Suprapubic skin (tissue), 4 donors: ENCODE measurements at regions not wholly inside any gene's neighbourhood (a gene's known extent, or its start where the extent isn't known, plus 50 kb on each side); places are given as distances from the start of the nearest gene placed in this dataset.

Source experiments
- EP300 ChIP-seq: sonication (generic); formaldehyde crosslinking; IDR thresholded peaks from one replicate; pipeline ENCODE4 v1.6.1; 2017; ENCODE audit warnings: antibody characterized with exemption
- POLR2A ChIP-seq, 2 donors: fragments of 450-650 bp; IDR thresholded peaks; one replicate each; pipeline ENCODE4 v1.6.1; 2017; ENCODE audit warnings: antibody characterized with exemption in 2 of 2, mild to moderate bottlenecking in 2 of 2, moderate library complexity in 2 of 2
- POLR2AphosphoS5 ChIP-seq, 3 donors: sonication (generic); formaldehyde crosslinking; IDR thresholded peaks; one replicate each; pipeline ENCODE4 v1.6.1; 2017; ENCODE audit warnings: antibody characterized with exemption in 3 of 3
- TF ChIP-seq, protein P1 (sequence below), 2 donors: fragments of 200-600 bp in 1 of 2; fragments of 450-650 bp in 1 of 2; sonication (generic) in 1 of 2; IDR thresholded peaks; one replicate each; pipeline ENCODE4 v1.5.1; 2016 to 2019; ENCODE audit warnings: antibody characterized with exemption in 2 of 2, mild to moderate bottlenecking in 1 of 2, moderate library complexity in 1 of 2

DNA sequence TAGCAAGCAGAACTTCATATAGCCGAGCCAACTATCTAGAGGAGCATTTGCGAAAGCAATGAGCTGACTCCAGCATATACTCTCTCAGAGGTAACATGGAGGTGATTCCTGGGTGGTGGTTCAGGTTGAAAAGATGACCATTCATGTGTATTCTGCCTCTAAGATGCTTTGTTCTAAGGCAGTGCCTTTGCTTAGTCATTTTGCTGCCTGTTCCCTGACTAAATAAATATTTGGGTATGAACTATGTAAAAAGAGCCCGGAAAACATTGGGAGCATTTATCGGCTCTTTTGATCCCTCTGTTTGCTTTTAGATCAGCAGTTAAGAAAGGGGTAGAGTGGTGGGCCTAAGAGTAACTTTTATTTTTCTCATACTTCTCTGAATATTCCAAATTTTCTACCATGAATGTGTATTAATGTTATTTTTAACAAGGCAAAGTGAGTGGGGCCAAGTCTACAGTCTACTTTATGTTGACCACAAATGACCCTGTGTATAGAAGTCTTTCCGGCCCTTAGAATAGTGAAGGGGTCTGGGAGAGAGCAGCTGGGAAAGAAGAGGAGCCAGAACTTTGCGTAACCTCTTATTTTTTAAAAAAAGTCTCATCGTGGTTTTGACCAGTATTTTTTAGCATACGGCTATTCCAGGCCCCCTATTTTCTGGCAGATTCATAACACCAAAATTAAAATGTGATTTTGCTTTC lies 206.5 kb upstream of the EYA4 start:
- TF ChIP-seq, protein P1, sequence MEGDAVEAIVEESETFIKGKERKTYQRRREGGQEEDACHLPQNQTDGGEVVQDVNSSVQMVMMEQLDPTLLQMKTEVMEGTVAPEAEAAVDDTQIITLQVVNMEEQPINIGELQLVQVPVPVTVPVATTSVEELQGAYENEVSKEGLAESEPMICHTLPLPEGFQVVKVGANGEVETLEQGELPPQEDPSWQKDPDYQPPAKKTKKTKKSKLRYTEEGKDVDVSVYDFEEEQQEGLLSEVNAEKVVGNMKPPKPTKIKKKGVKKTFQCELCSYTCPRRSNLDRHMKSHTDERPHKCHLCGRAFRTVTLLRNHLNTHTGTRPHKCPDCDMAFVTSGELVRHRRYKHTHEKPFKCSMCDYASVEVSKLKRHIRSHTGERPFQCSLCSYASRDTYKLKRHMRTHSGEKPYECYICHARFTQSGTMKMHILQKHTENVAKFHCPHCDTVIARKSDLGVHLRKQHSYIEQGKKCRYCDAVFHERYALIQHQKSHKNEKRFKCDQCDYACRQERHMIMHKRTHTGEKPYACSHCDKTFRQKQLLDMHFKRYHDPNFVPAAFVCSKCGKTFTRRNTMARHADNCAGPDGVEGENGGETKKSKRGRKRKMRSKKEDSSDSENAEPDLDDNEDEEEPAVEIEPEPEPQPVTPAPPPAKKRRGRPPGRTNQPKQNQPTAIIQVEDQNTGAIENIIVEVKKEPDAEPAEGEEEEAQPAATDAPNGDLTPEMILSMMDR (IDR thresholded peaks at IDR 0.05): no peak
- TF ChIP-seq POLR2AphosphoS5 (IDR thresholded peaks at IDR 0.05): no peak
- no peak for TF ChIP-seq POLR2A (IDR thresholded peaks at IDR 0.05)
- no peak for TF ChIP-seq EP300
